ENCODE measurements at regions not wholly inside any gene's neighbourhood (a gene's known extent, or its start where the extent isn't known, plus 50 kb on each side); places are given as distances from the start of the nearest gene placed in this dataset.

DNA sequence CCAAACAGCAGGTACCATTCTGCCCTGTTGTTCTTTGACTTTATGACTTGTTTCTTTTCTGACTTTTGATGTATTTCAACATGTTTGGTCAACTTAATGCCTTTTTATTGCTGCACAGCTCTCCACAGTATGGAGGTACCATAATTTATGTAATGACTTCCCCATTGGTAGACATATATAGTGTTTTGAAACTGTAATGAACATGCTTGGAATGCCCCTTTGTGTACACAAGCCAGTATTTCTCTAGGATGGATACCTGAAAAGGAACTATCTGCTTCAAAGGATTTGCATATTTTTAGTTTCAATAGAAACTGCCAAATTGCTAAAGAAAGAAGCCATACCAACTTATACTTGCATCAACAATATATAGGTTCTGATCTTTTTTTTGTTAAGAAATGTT, 66.1 kb downstream of the NOG start:
- no peak for TF ChIP-seq EP300 (IDR thresholded peaks at IDR 0.05)
- TF ChIP-seq, protein P1, sequence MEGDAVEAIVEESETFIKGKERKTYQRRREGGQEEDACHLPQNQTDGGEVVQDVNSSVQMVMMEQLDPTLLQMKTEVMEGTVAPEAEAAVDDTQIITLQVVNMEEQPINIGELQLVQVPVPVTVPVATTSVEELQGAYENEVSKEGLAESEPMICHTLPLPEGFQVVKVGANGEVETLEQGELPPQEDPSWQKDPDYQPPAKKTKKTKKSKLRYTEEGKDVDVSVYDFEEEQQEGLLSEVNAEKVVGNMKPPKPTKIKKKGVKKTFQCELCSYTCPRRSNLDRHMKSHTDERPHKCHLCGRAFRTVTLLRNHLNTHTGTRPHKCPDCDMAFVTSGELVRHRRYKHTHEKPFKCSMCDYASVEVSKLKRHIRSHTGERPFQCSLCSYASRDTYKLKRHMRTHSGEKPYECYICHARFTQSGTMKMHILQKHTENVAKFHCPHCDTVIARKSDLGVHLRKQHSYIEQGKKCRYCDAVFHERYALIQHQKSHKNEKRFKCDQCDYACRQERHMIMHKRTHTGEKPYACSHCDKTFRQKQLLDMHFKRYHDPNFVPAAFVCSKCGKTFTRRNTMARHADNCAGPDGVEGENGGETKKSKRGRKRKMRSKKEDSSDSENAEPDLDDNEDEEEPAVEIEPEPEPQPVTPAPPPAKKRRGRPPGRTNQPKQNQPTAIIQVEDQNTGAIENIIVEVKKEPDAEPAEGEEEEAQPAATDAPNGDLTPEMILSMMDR (IDR thresholded peaks at IDR 0.05): no peak

Measured in tibial nerve (tissue), 4 donors.